ENCODE measurements at regions not wholly inside any gene's neighbourhood (a gene's known extent, or its start where the extent isn't known, plus 50 kb on each side); places are given as distances from the start of the nearest gene placed in this dataset.

- Histone ChIP-seq H3K4me1 (ENCODE audit: control insufficient read depth, insufficient read depth, low read length) (peaks cover 22% of the 10 kb centered on the region), H3K9me3 (ENCODE audit: control insufficient read depth, low read length) (no peaks in the 10 kb centered on the region), H3K36me3 (ENCODE audit: control insufficient read depth, insufficient read depth, low read length, severe bottlenecking) (no peaks in the 10 kb centered on the region), H3K9ac (ENCODE audit: low read length) (no peak overlapping the region), H3K4me3 (ENCODE audit: low read length) (no peak overlapping the region), H3K27me3 (replicated peaks; ENCODE audit: control insufficient read depth, insufficient read depth, low read length) (peaks cover 25% of the 10 kb centered on the region)
- DNase-seq (ENCODE audit: low read depth), result no peak
Observed at GRCh38 chr18:46416706-46417638, 240.0 kb downstream of the LOXHD1 start.

DNA sequence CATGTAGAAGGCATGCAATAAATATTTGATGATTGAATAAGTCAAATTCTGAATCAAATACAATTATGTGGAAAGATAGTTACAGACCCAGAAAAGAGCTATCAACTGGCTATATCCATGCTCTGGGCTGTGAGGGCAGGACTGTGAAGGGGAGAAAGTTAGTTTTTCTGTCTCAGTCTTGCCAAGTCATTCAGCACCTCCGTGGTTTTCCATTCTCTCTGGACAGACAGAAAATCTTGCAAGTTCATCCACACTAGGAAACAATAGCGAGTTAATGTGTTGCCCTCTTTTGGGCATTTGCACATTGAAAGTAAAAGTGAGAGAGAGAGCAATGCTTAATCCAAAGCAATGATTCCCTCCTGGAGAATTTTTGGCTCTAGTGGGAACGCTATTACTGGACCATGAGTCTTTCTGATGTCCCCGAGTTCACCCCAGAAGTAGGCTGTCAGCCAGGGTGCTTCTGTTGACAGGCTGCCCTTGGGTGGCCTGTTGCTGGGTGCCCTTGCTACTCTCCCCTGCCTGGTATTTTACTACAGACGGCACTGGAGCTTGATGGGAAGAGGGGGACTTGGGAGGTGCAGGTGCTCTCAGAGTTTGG, 238.3 kb downstream of the LOXHD1 start:
- Histone ChIP-seq H3K4me3 (ENCODE audit: low read length) (no peak overlapping the region), H3K27me3 (replicated peaks; ENCODE audit: control insufficient read depth, insufficient read depth, low read length) (peaks cover 17% of the 10 kb centered on the region), H3K9me3 (ENCODE audit: control insufficient read depth, low read length) (no peaks in the 10 kb centered on the region), H3K9ac (ENCODE audit: low read length) (no peak overlapping the region), H3K36me3 (ENCODE audit: control insufficient read depth, insufficient read depth, low read length, severe bottlenecking) (no peaks in the 10 kb centered on the region), H3K4me1 (ENCODE audit: control insufficient read depth, insufficient read depth, low read length) (peaks cover 21% of the 10 kb centered on the region)
- no peak for DNase-seq (ENCODE audit: low read depth)

GRCh38 chr18:46419391-46420141, 237.5 kb downstream of the LOXHD1 start:
- Histone ChIP-seq H3K9ac (ENCODE audit: low read length) (no peak overlapping the region), H3K27me3 (replicated peaks; ENCODE audit: control insufficient read depth, insufficient read depth, low read length) (peaks cover 16% of the 10 kb centered on the region), H3K9me3 (ENCODE audit: control insufficient read depth, low read length) (no peaks in the 10 kb centered on the region), H3K4me3 (ENCODE audit: low read length) (no peak overlapping the region), H3K36me3 (ENCODE audit: control insufficient read depth, insufficient read depth, low read length, severe bottlenecking) (no peaks in the 10 kb centered on the region), H3K4me1 (ENCODE audit: control insufficient read depth, insufficient read depth, low read length) (peaks cover 21% of the 10 kb centered on the region)
- no peak for DNase-seq (ENCODE audit: low read depth)

- no peak for DNase-seq (ENCODE audit: low read depth)
- peaks cover 21% of the 10 kb centered on the region for H3K4me1 ChIP-seq (ENCODE audit: control insufficient read depth, insufficient read depth, low read length)
- no peaks in the 10 kb centered on the region for H3K9me3 ChIP-seq (ENCODE audit: control insufficient read depth, low read length)
- H3K4me3 ChIP-seq (ENCODE audit: low read length), result no peak overlapping the region
- H3K36me3 ChIP-seq (ENCODE audit: control insufficient read depth, insufficient read depth, low read length, severe bottlenecking), result no peaks in the 10 kb centered on the region
- no peak overlapping the region for H3K9ac ChIP-seq (ENCODE audit: low read length)
- peaks cover 15% of the 10 kb centered on the region for H3K27me3 ChIP-seq (replicated peaks; ENCODE audit: control insufficient read depth, insufficient read depth, low read length)
Observed at GRCh38 chr18:46421973-46422551, 235.0 kb downstream of the LOXHD1 start.

DNA sequence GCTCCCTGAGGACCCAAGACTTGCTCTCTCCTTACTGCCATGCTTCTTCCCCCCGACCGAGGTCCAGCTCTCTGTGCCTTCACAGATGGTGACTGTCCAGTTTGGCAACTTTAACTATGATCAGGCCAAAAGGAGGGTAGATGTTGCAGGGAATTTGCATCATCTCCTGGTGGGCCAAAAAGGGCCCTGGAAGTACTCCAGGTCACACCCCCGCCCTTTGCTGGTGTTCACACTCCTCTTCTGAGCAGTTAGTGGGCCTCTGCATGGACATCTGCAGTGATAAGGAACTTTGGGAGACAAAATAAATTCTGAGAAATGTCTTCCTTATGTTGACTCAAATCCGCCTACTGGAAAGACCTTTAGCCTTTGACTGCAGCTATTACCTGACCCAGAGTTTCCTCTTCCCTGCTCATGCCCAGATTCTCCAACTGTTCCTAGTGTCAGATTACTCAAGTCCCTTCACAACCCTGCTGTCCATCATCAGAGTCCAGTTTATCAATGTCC, 234.4 kb downstream of the LOXHD1 start:
- DNase-seq (ENCODE audit: low read depth), result no peak
- H3K9ac ChIP-seq (ENCODE audit: low read length), result no peak overlapping the region
- H3K27me3 ChIP-seq (replicated peaks; ENCODE audit: control insufficient read depth, insufficient read depth, low read length), result peaks cover 18% of the 10 kb centered on the region
- peaks cover 21% of the 10 kb centered on the region for H3K4me1 ChIP-seq (ENCODE audit: control insufficient read depth, insufficient read depth, low read length)
- H3K9me3 ChIP-seq (ENCODE audit: control insufficient read depth, low read length), result no peaks in the 10 kb centered on the region
- H3K4me3 ChIP-seq (ENCODE audit: low read length), result no peak overlapping the region
- H3K36me3 ChIP-seq (ENCODE audit: control insufficient read depth, insufficient read depth, low read length, severe bottlenecking), result no peaks in the 10 kb centered on the region

- H3K4me1 ChIP-seq (ENCODE audit: control insufficient read depth, insufficient read depth, low read length), result peaks cover 23% of the 10 kb centered on the region
- H3K4me3 ChIP-seq (ENCODE audit: low read length), result no peak overlapping the region
- no peak overlapping the region for H3K9ac ChIP-seq (ENCODE audit: low read length)
- no peak for DNase-seq (ENCODE audit: low read depth)
- no peaks in the 10 kb centered on the region for H3K36me3 ChIP-seq (ENCODE audit: control insufficient read depth, insufficient read depth, low read length, severe bottlenecking)
- H3K9me3 ChIP-seq (ENCODE audit: control insufficient read depth, low read length), result no peaks in the 10 kb centered on the region
- peaks cover 18% of the 10 kb centered on the region for H3K27me3 ChIP-seq (replicated peaks; ENCODE audit: control insufficient read depth, insufficient read depth, low read length)
Observed at GRCh38 chr18:46423226-46423805, 233.7 kb downstream of the LOXHD1 start.

- Histone ChIP-seq H3K9ac (ENCODE audit: low read length) (no peak overlapping the region), H3K9me3 (ENCODE audit: control insufficient read depth, low read length) (no peaks in the 10 kb centered on the region), H3K4me1 (ENCODE audit: control insufficient read depth, insufficient read depth, low read length) (peaks cover 11% of the 10 kb centered on the region), H3K36me3 (ENCODE audit: control insufficient read depth, insufficient read depth, low read length, severe bottlenecking) (no peaks in the 10 kb centered on the region), H3K4me3 (ENCODE audit: low read length) (no peak overlapping the region), H3K27me3 (replicated peaks; ENCODE audit: control insufficient read depth, insufficient read depth, low read length) (peaks cover 18% of the 10 kb centered on the region)
- DNase-seq (ENCODE audit: low read depth), result no peak
Observed at GRCh38 chr18:46424898-46425297, 232.1 kb downstream of the LOXHD1 start.

DNA sequence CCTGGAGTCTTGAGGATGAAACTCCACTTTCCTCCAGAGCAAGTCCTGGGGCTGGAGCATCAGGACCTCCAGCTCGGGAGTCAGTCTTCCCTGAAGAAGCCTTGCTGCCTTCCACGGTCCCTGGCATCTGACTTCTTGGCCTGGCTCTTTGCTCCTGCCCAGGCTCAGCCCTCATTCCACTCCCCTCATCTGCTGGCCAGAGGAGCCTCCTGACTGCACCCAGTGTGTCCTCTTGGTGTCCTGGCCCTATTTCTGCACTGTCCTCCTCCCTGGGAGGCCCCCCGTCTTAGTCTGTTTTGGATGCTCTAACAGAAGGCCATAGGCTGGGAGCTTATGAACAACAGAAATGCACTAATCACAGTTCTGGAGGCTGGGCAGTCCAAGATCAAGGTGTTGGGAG, 231.5 kb downstream of the LOXHD1 start:
- no peak overlapping the region for H3K4me3 ChIP-seq (ENCODE audit: low read length)
- no peak overlapping the region for H3K9ac ChIP-seq (ENCODE audit: low read length)
- no peak for DNase-seq (ENCODE audit: low read depth)
- H3K27me3 ChIP-seq (replicated peaks; ENCODE audit: control insufficient read depth, insufficient read depth, low read length), result peaks cover 21% of the 10 kb centered on the region
- no peaks in the 10 kb centered on the region for H3K9me3 ChIP-seq (ENCODE audit: control insufficient read depth, low read length)
- H3K36me3 ChIP-seq (ENCODE audit: control insufficient read depth, insufficient read depth, low read length, severe bottlenecking), result no peaks in the 10 kb centered on the region
- H3K4me1 ChIP-seq (ENCODE audit: control insufficient read depth, insufficient read depth, low read length), result peaks cover 11% of the 10 kb centered on the region

DNA sequence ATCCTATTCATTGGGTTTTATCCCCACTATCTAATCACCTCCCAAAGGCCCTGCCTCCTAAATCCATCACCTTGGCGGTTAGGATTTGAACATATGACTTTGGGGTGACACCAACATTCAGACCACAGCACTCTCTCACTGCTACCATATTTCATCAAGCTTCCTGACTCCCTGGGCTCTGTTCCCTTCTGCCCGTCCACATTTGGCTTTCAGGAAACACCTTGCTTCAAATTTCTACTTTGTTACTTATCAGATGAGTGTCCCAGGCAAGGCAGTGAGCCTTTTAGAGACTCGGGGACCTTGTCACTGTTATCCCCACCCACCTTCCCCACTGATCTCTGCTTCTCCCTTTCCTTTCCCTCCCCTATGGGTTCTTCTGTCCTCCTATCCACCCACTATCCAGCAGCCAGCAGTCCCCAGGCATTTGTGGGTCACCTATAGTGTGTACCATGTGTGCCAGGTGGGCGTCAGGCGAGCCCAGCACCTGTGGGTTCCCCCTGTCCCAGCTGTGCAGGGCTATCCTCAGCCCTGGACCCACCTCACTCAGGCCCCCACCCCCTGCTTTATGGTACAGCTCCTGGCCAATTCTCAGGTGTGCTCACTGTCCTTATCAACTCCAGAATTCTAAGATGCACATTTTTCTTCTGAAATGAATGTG, 230.9 kb downstream of the LOXHD1 start:
- peaks cover 11% of the 10 kb centered on the region for H3K4me1 ChIP-seq (ENCODE audit: control insufficient read depth, insufficient read depth, low read length)
- no peak overlapping the region for H3K4me3 ChIP-seq (ENCODE audit: low read length)
- no peaks in the 10 kb centered on the region for H3K9me3 ChIP-seq (ENCODE audit: control insufficient read depth, low read length)
- peaks cover 24% of the 10 kb centered on the region for H3K27me3 ChIP-seq (replicated peaks; ENCODE audit: control insufficient read depth, insufficient read depth, low read length)
- DNase-seq (ENCODE audit: low read depth), result no peak
- H3K36me3 ChIP-seq (ENCODE audit: control insufficient read depth, insufficient read depth, low read length, severe bottlenecking), result no peaks in the 10 kb centered on the region
- H3K9ac ChIP-seq (ENCODE audit: low read length), result no peak overlapping the region

DNA sequence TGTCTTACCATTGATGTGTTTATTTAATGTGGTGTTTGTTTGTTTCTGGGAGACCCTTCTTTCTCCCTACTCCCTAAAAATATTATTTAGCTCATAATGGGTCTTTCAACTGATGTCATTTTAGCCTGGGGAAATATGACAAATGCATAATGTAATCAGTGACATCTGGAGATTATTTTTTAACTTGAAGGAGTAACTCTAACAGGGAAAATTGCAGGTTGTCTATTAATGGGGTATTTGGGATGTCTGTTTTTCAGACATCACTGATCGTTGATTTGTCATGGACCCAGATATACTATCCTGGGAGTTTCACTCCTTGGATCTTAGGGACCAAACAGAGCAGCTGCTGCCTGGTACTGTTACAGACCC, 230.4 kb downstream of the LOXHD1 start:
- Histone ChIP-seq H3K27me3 (replicated peaks; ENCODE audit: control insufficient read depth, insufficient read depth, low read length) (peaks cover 26% of the 10 kb centered on the region), H3K4me3 (ENCODE audit: low read length) (no peak overlapping the region), H3K4me1 (ENCODE audit: control insufficient read depth, insufficient read depth, low read length) (peaks cover 11% of the 10 kb centered on the region), H3K9ac (ENCODE audit: low read length) (no peak overlapping the region), H3K9me3 (ENCODE audit: control insufficient read depth, low read length) (no peaks in the 10 kb centered on the region), H3K36me3 (ENCODE audit: control insufficient read depth, insufficient read depth, low read length, severe bottlenecking) (no peaks in the 10 kb centered on the region)
- no peak for DNase-seq (ENCODE audit: low read depth)

All from adipocyte (in vitro differentiated cells).